ENCODE measurements at regions not wholly inside any gene's neighbourhood (a gene's known extent, or its start where the extent isn't known, plus 50 kb on each side); places are given as distances from the start of the nearest gene placed in this dataset.

GRCh38 chr1:193494368-193494767 lies 308.0 kb upstream of the B3GALT2 start:
- TF ChIP-seq EZH2 (IDR thresholded peaks at IDR 0.05; ENCODE audit: borderline replicate concordance): no peak
- no peak for TF ChIP-seq CTCF (IDR thresholded peaks at IDR 0.05; ENCODE audit: poor library complexity)
